ENCODE measurements at regions not wholly inside any gene's neighbourhood (a gene's known extent, or its start where the extent isn't known, plus 50 kb on each side); places are given as distances from the start of the nearest gene placed in this dataset.

- TF ChIP-seq GATA2 (IDR thresholded peaks at IDR 0.05; ENCODE audit: low read depth, low read length), result no peak
- TF ChIP-seq GATA3 (IDR thresholded peaks at IDR 0.05; ENCODE audit: low read depth, low read length), result no peak
Observed at GRCh38 chr18:1078301-1078700, 173.6 kb downstream of the ADCYAP1 start.
